Tibial nerve (tissue), 3 donors: ENCODE measurements at regions not wholly inside any gene's neighbourhood (a gene's known extent, or its start where the extent isn't known, plus 50 kb on each side); places are given as distances from the start of the nearest gene placed in this dataset.

Source experiments
- POLR2A ChIP-seq, 2 donors: fragments of 450-650 bp; IDR thresholded peaks; one replicate each; pipeline ENCODE4 v1.6.1; 2017; ENCODE audit warnings: antibody characterized with exemption in 2 of 2, mild to moderate bottlenecking in 2 of 2, moderate library complexity in 2 of 2
- TF ChIP-seq, protein P1 (sequence below), 5 experiments: fragments of 200-600 bp in 3 of 5; fragments of 450-650 bp in 2 of 5; sonication (generic) in 3 of 5; IDR thresholded peaks; one replicate each; pipeline ENCODE4 v1.5.1; 2016 to 2019; ENCODE audit warnings: antibody characterized with exemption in 5 of 5, mild to moderate bottlenecking in 3 of 5, moderate library complexity in 2 of 5

DNA sequence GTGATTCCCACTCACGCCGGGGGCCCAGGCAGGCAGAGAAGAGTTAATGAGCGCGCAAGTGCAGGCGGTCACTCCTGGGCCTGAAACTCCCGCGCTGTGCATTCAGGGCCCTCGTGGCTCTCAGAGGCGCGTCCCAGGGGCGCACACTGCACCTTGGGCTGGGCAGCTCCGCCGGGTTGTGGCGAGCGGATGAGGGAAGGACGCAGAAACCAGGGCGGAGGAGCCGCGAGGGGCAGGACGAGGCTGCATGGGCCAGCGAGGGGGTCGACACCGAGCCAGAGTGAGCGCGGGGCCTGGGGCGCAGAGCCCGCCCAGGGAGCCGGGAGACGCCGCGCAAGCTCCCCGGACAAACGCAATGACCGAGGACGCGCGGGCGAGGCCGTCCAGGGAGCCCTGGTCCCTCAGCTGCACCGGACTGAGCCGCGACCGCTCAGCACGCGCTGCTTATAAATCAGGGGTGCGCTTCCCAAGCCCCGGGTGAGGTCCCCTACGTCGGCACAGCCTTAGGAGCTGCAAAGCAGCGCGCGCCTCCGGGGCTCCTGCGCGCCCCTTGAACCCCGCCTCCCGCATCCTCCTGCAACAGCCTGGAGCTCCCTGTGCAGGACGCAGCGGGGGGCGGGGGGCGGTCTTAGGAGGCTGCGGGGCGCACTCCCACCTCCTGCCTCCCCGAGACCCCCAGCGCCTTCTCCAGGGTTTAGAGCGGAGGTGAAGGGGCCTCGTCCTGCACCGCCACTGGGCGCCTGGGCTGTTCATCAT is 180.2 kb upstream of the ALKAL2 start:
- TF ChIP-seq, protein P1, sequence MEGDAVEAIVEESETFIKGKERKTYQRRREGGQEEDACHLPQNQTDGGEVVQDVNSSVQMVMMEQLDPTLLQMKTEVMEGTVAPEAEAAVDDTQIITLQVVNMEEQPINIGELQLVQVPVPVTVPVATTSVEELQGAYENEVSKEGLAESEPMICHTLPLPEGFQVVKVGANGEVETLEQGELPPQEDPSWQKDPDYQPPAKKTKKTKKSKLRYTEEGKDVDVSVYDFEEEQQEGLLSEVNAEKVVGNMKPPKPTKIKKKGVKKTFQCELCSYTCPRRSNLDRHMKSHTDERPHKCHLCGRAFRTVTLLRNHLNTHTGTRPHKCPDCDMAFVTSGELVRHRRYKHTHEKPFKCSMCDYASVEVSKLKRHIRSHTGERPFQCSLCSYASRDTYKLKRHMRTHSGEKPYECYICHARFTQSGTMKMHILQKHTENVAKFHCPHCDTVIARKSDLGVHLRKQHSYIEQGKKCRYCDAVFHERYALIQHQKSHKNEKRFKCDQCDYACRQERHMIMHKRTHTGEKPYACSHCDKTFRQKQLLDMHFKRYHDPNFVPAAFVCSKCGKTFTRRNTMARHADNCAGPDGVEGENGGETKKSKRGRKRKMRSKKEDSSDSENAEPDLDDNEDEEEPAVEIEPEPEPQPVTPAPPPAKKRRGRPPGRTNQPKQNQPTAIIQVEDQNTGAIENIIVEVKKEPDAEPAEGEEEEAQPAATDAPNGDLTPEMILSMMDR (IDR thresholded peaks at IDR 0.05) = no peak
- TF ChIP-seq POLR2A (IDR thresholded peaks at IDR 0.05) = no peak
